ENCODE measurements at regions not wholly inside any gene's neighbourhood (a gene's known extent, or its start where the extent isn't known, plus 50 kb on each side); places are given as distances from the start of the nearest gene placed in this dataset.
A peak's percentile ranks its signal among the peaks of the same experiment; 100 is the strongest.

DNA sequence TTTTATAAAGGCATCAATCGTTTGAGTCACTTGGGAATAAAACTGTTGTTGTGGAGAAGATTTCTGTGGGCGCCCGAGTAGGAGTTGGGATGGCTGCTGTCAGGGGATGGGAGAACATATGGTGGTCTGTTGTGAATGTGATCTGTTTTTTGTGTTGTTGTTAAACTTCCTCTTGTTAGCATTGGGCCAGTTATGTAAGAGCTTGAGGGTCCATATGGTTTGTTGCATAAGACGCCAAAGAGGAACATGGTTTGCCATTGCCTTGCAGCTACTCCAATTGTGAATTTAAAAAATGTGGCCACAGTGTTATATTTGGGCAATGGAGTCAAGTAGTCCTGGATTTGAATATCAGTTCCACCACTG, 136.1 kb upstream of the JUN start:
- H3K9ac ChIP-seq (ENCODE audit: low read length), result no peak overlapping the region
- H3K4me1 ChIP-seq (ENCODE audit: control insufficient read depth in 1 of 2, insufficient read depth in 2 of 2, low read length in 2 of 2), result peaks cover 4 to 7% of the 10 kb centered on the region in 2 experiments
- H3K14ac ChIP-seq (ENCODE audit: low read length), result no peak overlapping the region
- H2BK120ac ChIP-seq (ENCODE audit: insufficient read depth, low read length, poor library complexity), result no peak overlapping the region
- no peak overlapping the region for H3K27ac ChIP-seq (ENCODE audit: low read depth, low read length)
- no peaks in the 10 kb centered on the region for H3K9me3 ChIP-seq (ENCODE audit: insufficient read depth, low read depth, low read length)
- no peak overlapping the region for H2AK5ac ChIP-seq (ENCODE audit: low read length)
- H3K27me3 ChIP-seq (ENCODE audit: insufficient read depth, low read length), result no peaks in the 10 kb centered on the region
- no peak overlapping the region for H2BK5ac ChIP-seq (ENCODE audit: low read depth, low read length, poor library complexity)
- DNase-seq, result no peak
- no peak overlapping the region for H3K4me3 ChIP-seq (ENCODE audit: low read depth, low read length)
- H4K8ac ChIP-seq (ENCODE audit: low read depth, low read length), result no peak overlapping the region
- H3K79me1 ChIP-seq (ENCODE audit: low read length), result no peaks in the 10 kb centered on the region
- no CpG with 5 or more reads among the region's 4 CpGs for WGBS (ENCODE audit: extremely low coverage, insufficient coverage, insufficient read length)
- no peak overlapping the region for H3K4me2 ChIP-seq (ENCODE audit: low read length)
- no peak overlapping the region for H3K23ac ChIP-seq (ENCODE audit: low read length)
- H2AFZ ChIP-seq (ENCODE audit: insufficient read depth, low read length, poor library complexity), result no peak overlapping the region
- H3K18ac ChIP-seq (ENCODE audit: low read length), result no peak overlapping the region
- H4K12ac ChIP-seq (ENCODE audit: low read depth, low read length), result no peak overlapping the region
- no peaks in the 10 kb centered on the region for H3K36me3 ChIP-seq (ENCODE audit: control insufficient read depth in 1 of 2, insufficient read depth in 2 of 2, low read length in 2 of 2)
- H4K91ac ChIP-seq (ENCODE audit: low read depth, low read length), result no peak overlapping the region
- no peaks in the 10 kb centered on the region for H3K79me2 ChIP-seq (ENCODE audit: control insufficient read depth, insufficient read depth, low read length, poor library complexity)
- H3K4ac ChIP-seq (ENCODE audit: low read depth, low read length), result no peak overlapping the region
- H2BK12ac ChIP-seq (ENCODE audit: low read length), result no peak overlapping the region

DNA sequence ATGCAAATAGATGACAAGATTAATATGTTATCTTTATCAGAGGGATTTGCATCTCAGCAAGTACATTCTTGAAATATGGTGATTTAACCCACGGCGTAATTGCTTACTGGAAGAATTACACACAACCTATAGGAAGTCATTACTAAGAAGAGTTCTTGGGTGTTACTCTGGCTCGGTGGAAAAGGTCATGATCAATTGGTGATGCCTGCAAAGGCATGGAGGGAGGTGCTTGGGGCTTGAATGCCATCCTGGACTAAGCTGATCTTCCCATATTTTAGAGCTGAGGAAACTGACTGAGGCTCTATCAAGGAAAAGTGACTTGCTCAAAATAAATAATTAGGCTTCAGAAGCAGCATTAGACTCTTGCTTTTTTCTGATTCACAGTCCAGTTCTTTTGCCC, 137.5 kb upstream of the JUN start:
- no peak overlapping the region for H4K12ac ChIP-seq (ENCODE audit: low read depth, low read length)
- H3K23ac ChIP-seq (ENCODE audit: low read length), result no peak overlapping the region
- H3K9me3 ChIP-seq (ENCODE audit: insufficient read depth, low read depth, low read length), result no peaks in the 10 kb centered on the region
- no peak overlapping the region for H2AFZ ChIP-seq (ENCODE audit: insufficient read depth, low read length, poor library complexity)
- no peak overlapping the region for H4K91ac ChIP-seq (ENCODE audit: low read depth, low read length)
- no peak overlapping the region for H3K18ac ChIP-seq (ENCODE audit: low read length)
- no peaks in the 10 kb centered on the region for H3K36me3 ChIP-seq (ENCODE audit: control insufficient read depth in 1 of 2, insufficient read depth in 2 of 2, low read length in 2 of 2)
- no peak overlapping the region for H3K4ac ChIP-seq (ENCODE audit: low read depth, low read length)
- H3K9ac ChIP-seq (ENCODE audit: low read length), result no peak overlapping the region
- no peak overlapping the region for H2AK5ac ChIP-seq (ENCODE audit: low read length)
- no peaks in the 10 kb centered on the region for H3K27me3 ChIP-seq (ENCODE audit: insufficient read depth, low read length)
- peaks cover 4 to 7% of the 10 kb centered on the region in 2 experiments for H3K4me1 ChIP-seq (ENCODE audit: control insufficient read depth in 1 of 2, insufficient read depth in 2 of 2, low read length in 2 of 2)
- H3K79me1 ChIP-seq (ENCODE audit: low read length), result no peaks in the 10 kb centered on the region
- DNase-seq, result no peak
- H2BK5ac ChIP-seq (ENCODE audit: low read depth, low read length, poor library complexity), result no peak overlapping the region
- H3K27ac ChIP-seq (ENCODE audit: low read depth, low read length), result no peak overlapping the region
- no peak overlapping the region for H2BK120ac ChIP-seq (ENCODE audit: insufficient read depth, low read length, poor library complexity)
- H3K14ac ChIP-seq (ENCODE audit: low read length), result no peak overlapping the region
- H3K4me2 ChIP-seq (ENCODE audit: low read length), result no peak overlapping the region
- H3K79me2 ChIP-seq (ENCODE audit: control insufficient read depth, insufficient read depth, low read length, poor library complexity), result no peaks in the 10 kb centered on the region
- no peak overlapping the region for H3K4me3 ChIP-seq (ENCODE audit: low read depth, low read length)
- H4K8ac ChIP-seq (ENCODE audit: low read depth, low read length), result no peak overlapping the region
- H2BK12ac ChIP-seq (ENCODE audit: low read length), result no peak overlapping the region
- WGBS (ENCODE audit: extremely low coverage, insufficient coverage, insufficient read length), result no CpG with 5 or more reads among the region's 3 CpGs

DNA sequence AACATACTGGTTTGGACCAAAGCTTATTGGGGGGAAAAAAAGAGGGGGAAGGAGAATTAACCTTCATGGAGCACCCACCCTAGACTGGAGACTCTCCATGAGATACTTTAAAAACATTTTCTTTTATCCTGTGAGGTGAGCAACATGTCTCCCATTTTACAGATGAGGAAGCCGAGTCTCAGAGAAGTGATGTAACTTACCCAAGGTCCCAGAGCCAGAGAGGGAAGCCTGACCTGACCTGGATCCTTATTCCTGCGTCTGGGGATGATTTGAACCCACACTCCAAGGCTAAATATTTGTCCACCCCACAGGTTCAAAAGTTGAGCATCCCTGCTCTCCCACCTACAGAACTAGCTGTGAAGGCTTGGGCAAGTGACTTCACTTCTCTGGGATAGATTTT, 137.9 kb upstream of the JUN start:
- no peaks in the 10 kb centered on the region for H3K9me3 ChIP-seq (ENCODE audit: insufficient read depth, low read depth, low read length)
- H3K9ac ChIP-seq (ENCODE audit: low read length), result no peak overlapping the region
- no peak overlapping the region for H2AFZ ChIP-seq (ENCODE audit: insufficient read depth, low read length, poor library complexity)
- no peak overlapping the region for H2BK12ac ChIP-seq (ENCODE audit: low read length)
- no peaks in the 10 kb centered on the region for H3K36me3 ChIP-seq (ENCODE audit: control insufficient read depth in 1 of 2, insufficient read depth in 2 of 2, low read length in 2 of 2)
- H3K79me1 ChIP-seq (ENCODE audit: low read length), result no peaks in the 10 kb centered on the region
- H3K14ac ChIP-seq (ENCODE audit: low read length), result no peak overlapping the region
- no peaks in the 10 kb centered on the region for H3K27me3 ChIP-seq (ENCODE audit: insufficient read depth, low read length)
- WGBS (ENCODE audit: extremely low coverage, insufficient coverage, insufficient read length), result no CpG with 5 or more reads among the region's 2 CpGs
- H3K23ac ChIP-seq (ENCODE audit: low read length), result no peak overlapping the region
- no peak overlapping the region for H4K91ac ChIP-seq (ENCODE audit: low read depth, low read length)
- H4K8ac ChIP-seq (ENCODE audit: low read depth, low read length), result no peak overlapping the region
- no peak overlapping the region for H3K27ac ChIP-seq (ENCODE audit: low read depth, low read length)
- H2BK5ac ChIP-seq (ENCODE audit: low read depth, low read length, poor library complexity), result no peak overlapping the region
- H3K4me2 ChIP-seq (ENCODE audit: low read length), result no peak overlapping the region
- no peak overlapping the region for H3K4me3 ChIP-seq (ENCODE audit: low read depth, low read length)
- H3K4me1 ChIP-seq (ENCODE audit: control insufficient read depth in 1 of 2, insufficient read depth in 2 of 2, low read length in 2 of 2), result peaks cover 4 to 7% of the 10 kb centered on the region in 2 experiments
- no peak for DNase-seq
- H3K4ac ChIP-seq (ENCODE audit: low read depth, low read length), result no peak overlapping the region
- H4K12ac ChIP-seq (ENCODE audit: low read depth, low read length), result no peak overlapping the region
- no peak overlapping the region for H2BK120ac ChIP-seq (ENCODE audit: insufficient read depth, low read length, poor library complexity)
- no peaks in the 10 kb centered on the region for H3K79me2 ChIP-seq (ENCODE audit: control insufficient read depth, insufficient read depth, low read length, poor library complexity)
- no peak overlapping the region for H2AK5ac ChIP-seq (ENCODE audit: low read length)
- no peak overlapping the region for H3K18ac ChIP-seq (ENCODE audit: low read length)

DNA sequence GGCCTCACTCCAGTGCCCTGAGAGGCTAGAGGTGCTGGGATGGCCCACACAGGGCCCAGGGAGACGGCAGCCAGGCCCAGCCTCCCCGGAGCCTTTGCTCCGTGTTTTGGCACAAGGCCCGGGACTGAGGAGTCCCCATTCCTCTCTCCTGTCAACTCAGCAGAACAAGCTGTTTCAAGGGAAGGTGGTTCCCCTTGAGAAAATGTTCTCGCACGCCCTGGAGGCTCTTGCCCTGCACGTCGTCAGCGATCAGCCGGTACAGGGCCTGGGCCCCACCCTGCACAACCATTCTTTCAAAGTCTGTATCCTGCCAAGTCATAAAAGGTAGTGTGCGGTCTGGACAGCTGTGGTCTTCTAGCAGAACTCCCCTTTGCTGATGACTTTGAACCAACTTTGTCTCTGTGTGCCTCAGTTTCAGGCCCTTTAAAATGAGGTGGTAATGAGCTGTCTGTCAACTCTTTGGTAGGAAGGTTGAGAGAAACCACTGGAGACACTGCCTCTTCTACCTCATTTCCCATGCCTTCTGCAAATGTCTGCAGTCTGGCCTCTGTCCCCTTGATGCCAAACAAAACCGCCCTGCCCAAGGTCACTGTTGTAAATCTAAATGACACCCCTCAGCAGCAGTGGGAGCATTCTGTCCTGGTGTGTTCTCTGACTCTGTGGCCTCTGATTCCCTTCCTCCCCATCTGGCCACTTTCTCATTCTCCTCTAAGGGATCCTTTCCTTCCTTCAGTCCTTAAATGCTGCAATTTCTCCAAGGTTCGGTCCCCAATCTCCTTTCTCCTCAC, 138.6 kb upstream of the JUN start:
- no CpG with 5 or more reads among the region's 13 CpGs for WGBS (ENCODE audit: extremely low coverage, insufficient coverage, insufficient read length)

More for the DNA sequence above, 138.6 kb upstream of the JUN start:
- H3K18ac ChIP-seq (ENCODE audit: low read length), result no peak overlapping the region
- H3K27me3 ChIP-seq (ENCODE audit: insufficient read depth, low read length), result no peaks in the 10 kb centered on the region
- peak overlapping the region; percentile 14 for H2BK12ac ChIP-seq (ENCODE audit: low read length)
- no peaks in the 10 kb centered on the region for H3K79me2 ChIP-seq (ENCODE audit: control insufficient read depth, insufficient read depth, low read length, poor library complexity)
- no peaks in the 10 kb centered on the region for H3K9me3 ChIP-seq (ENCODE audit: insufficient read depth, low read depth, low read length)
- no peak overlapping the region for H3K4me3 ChIP-seq (ENCODE audit: low read depth, low read length)
- peak overlapping the region; percentile 13 for H3K27ac ChIP-seq (ENCODE audit: low read depth, low read length)
- H3K36me3 ChIP-seq (ENCODE audit: control insufficient read depth in 1 of 2, insufficient read depth in 2 of 2, low read length in 2 of 2), result no peaks in the 10 kb centered on the region
- no peak overlapping the region for H4K12ac ChIP-seq (ENCODE audit: low read depth, low read length)
- no peak overlapping the region for H3K9ac ChIP-seq (ENCODE audit: low read length)
- no peak overlapping the region for H2BK120ac ChIP-seq (ENCODE audit: insufficient read depth, low read length, poor library complexity)
- no peaks in the 10 kb centered on the region for H3K79me1 ChIP-seq (ENCODE audit: low read length)
- H2AK5ac ChIP-seq (ENCODE audit: low read length), result no peak overlapping the region
- peaks cover 4 to 8% of the 10 kb centered on the region in 2 experiments for H3K4me1 ChIP-seq (ENCODE audit: control insufficient read depth in 1 of 2, insufficient read depth in 2 of 2, low read length in 2 of 2)
- no peak overlapping the region for H3K23ac ChIP-seq (ENCODE audit: low read length)
- H4K8ac ChIP-seq (ENCODE audit: low read depth, low read length), result no peak overlapping the region
- peak in 1 of 2 donors; percentile 13 for DNase-seq
- H3K4me2 ChIP-seq (ENCODE audit: low read length), result no peak overlapping the region
- no peak overlapping the region for H2BK5ac ChIP-seq (ENCODE audit: low read depth, low read length, poor library complexity)
- H4K91ac ChIP-seq (ENCODE audit: low read depth, low read length), result peak overlapping the region; percentile 63
- H3K4ac ChIP-seq (ENCODE audit: low read depth, low read length), result no peak overlapping the region
- no peak overlapping the region for H3K14ac ChIP-seq (ENCODE audit: low read length)
- H2AFZ ChIP-seq (ENCODE audit: insufficient read depth, low read length, poor library complexity), result no peak overlapping the region

Measured in trophoblast cell (in vitro differentiated cells and primary cell).